Astrocyte of the cerebellum (primary cell): ENCODE measurements at regions not wholly inside any gene's neighbourhood (a gene's known extent, or its start where the extent isn't known, plus 50 kb on each side); places are given as distances from the start of the nearest gene placed in this dataset.

ENCODE experiments used
- DNase-seq: peaks from one replicate; pipeline ENCODE4 v3.0.0-alpha.2; 2011; ENCODE audit warnings: low read depth
- H3K4me3 ChIP-seq: 2 replicates; pipeline ENCODE4 v1.5.1; 2011; ENCODE audit warnings: mild to moderate bottlenecking, low read depth, low read length, moderate library complexity
- CTCF ChIP-seq: IDR thresholded peaks from 2 replicates; pipeline ENCODE4 v1.5.1; 2012; ENCODE audit warnings: low read length, low read depth, moderate library complexity, mild to moderate bottlenecking; ENCODE audit errors: missing control alignments
- in situ Hi-C: cut with HindIII; loops from 2 replicates; pipeline ENCODE4 v1.10.0; 2017; ENCODE audit warnings: low sequenced_read_pairs

- H3K4me3 ChIP-seq = no peak overlapping the region
- in situ Hi-C loops = no loop called here
- no peak for TF ChIP-seq CTCF
- DNase-seq = no peak
Measured at GRCh38 chr5:136679233-136679632, 313.9 kb upstream of the TRPC7 start.

GRCh38 chr5:136677217-136677616 is 311.9 kb upstream of the TRPC7 start:
- no peak for DNase-seq
- in situ Hi-C loops = no loop called here
- TF ChIP-seq CTCF = no peak
- H3K4me3 ChIP-seq = no peak overlapping the region

GRCh38 chr5:136676685-136677084 is 311.3 kb upstream of the TRPC7 start:
- no peak for DNase-seq
- in situ Hi-C loops = no loop called here
- no peak for TF ChIP-seq CTCF
- H3K4me3 ChIP-seq = no peak overlapping the region

- DNase-seq = no peak
- no peak overlapping the region for H3K4me3 ChIP-seq
- no peak for TF ChIP-seq CTCF
- in situ Hi-C loops = no loop called here
Measured at GRCh38 chr5:136675769-136676168, 310.4 kb upstream of the TRPC7 start.

- in situ Hi-C loops = no loop called here
- DNase-seq = no peak
- no peak for TF ChIP-seq CTCF
- H3K4me3 ChIP-seq = no peak overlapping the region
Measured at GRCh38 chr5:136674178-136674577, 308.8 kb upstream of the TRPC7 start.

- in situ Hi-C loops = no loop called here
- no peak for DNase-seq
- H3K4me3 ChIP-seq = no peak overlapping the region
- TF ChIP-seq CTCF = no peak
Measured at GRCh38 chr5:136667789-136668188, 302.4 kb upstream of the TRPC7 start.
